Sciatic nerve (tissue), 2 donors: ENCODE measurements at regions not wholly inside any gene's neighbourhood (a gene's known extent, or its start where the extent isn't known, plus 50 kb on each side); places are given as distances from the start of the nearest gene placed in this dataset.
"Not testable (repeated sequence)": the region's sequence is repeated elsewhere in the genome, so short reads cannot be mapped to it uniquely, and the experiment has no call there.

ENCODE experiments used
- ATAC-seq: fragments of 200-7000 bp; cut with Tn5 transposase; one replicate; pipeline ENCODE4 v1.9.1; 2020; ENCODE audit warnings: mild to moderate bottlenecking, moderate library complexity
- DNase-seq: peaks from one replicate; pipeline ENCODE4 v3.0.0-alpha.2; 2020; ENCODE audit warnings: low spot score
- intact Hi-C: fragments of 100-400 bp; cut with DNase I; formaldehyde crosslinking; loops from one replicate; pipeline ENCODE4 v1.14.2; 2022
- donor health status: DM: no; HTN: no; CAD: no.
- donor health status: DM: no; HTN: no; CAD: no.

- DNase-seq, ATAC-seq, intact Hi-C loops: not testable (repeated sequence)
These were observed 204.0 kb upstream of the MAOA start for GRCh38 chrX:43451976-43452686.

- DNase-seq (no peak), ATAC-seq (no peak)
- intact Hi-C loops: no loop called here
These were observed 200.0 kb upstream of the MAOA start for GRCh38 chrX:43456063-43456462.

DNA sequence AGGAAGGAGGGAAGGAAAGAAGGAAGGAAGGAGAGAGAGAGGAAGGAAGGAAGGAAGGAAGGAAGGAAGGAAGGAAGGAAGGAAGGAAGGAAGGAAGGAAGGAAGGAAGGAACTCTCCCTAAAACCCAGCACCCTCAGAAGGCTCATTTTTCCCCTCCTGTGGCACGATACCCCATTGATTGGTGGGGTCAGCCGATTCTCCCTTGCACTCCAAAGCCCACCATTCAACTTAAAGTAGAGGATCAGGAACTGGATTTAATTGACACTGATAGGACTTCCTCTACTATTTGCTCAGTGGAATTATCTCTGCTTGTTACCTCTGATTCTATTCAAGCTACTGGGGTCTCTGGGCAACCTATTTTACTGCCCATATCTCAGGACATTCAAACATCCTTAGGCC, 199.2 kb upstream of the MAOA start:
- DNase-seq: no peak
- intact Hi-C loops: no loop called here
- ATAC-seq: no peak

- ATAC-seq: no peak
- DNase-seq: no peak
- intact Hi-C loops: no loop called here
These were observed 188.4 kb upstream of the MAOA start for GRCh38 chrX:43467608-43468234.

GRCh38 chrX:43469391-43470054, 186.6 kb upstream of the MAOA start:
- intact Hi-C loops: no loop called here
- DNase-seq (no peak), ATAC-seq (no peak)

DNA sequence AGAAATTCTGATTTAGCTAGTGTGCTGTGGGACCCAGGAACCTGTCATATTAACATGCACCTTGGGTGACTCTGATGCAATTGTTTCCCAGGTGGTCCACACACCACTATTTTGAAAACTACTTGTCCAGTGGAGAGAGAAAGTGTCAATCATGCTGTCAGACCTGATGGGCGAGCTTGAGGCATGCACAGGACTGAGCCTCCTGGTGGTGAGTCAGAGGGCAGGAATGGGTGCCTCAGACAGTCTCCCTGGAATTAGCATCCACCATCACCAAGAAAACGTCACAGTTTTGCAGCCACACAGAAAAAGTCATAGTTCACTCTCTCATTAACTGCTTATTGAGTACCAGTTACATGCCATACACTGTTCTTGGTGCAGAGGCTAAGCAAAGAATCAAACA, 181.8 kb upstream of the MAOA start:
- DNase-seq (no peak), ATAC-seq (no peak)
- intact Hi-C loops: no loop called here

DNA sequence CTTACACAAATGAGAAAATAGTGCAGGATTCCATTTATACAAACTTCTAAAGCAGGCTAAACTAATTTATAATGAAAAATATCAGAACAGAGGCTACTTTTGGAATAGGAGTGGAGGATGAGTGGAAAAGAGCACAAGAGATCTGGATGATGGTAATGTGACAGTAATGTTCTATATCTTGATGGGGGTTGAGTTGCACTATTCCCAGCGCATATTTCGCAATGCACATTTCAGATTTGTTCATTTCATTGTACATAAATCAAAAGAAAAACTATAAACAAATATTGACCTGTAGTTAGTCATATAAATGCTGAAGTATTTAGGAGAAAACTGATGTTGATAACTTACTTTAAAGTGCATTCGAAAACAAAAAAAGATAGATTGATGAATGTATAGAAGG, 177.0 kb upstream of the MAOA start:
- no peak for ATAC-seq
- DNase-seq: no peak
- intact Hi-C loops: no loop called here

DNA sequence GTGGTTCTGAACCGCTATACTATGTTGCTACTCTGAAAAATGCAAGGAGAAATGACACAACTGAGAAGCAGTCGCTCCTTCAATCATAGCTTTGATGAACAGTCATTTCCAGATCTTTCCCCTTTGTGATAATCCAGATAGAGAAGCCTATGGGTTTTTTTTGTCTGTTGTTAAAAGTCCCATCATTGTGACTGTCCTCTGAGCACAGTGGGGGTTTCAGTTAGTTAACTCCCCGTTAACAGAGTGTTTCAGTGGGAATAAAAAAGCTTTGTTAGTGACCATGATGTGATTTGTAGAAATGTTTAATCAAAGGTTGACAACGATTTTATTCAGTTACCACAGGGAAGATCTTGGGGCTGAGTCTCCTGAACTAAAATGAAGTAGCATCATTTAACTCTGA, 176.2 kb upstream of the MAOA start:
- no peak for ATAC-seq
- intact Hi-C loops: no loop called here
- no peak for DNase-seq

DNA sequence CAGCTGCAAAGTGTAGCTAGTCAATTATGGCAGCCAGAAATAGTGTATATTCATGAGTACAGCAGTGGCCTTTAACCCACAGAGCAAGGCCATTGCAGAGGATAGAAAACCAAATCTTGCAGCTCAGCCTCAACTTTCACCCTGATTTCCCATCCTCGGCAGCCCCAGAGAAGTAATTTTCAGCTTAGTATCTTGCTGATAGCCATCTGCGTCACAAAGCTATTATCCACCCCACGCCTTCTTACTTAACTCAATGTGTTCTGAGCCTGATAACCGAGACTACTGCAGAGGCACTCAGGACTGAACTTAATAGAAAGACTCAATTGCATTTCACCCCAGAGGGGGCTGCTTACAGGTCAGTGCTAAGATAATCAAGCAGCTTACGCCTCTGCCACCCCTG, 174.5 kb upstream of the MAOA start:
- DNase-seq (no peak), ATAC-seq (no peak)
- intact Hi-C loops: no loop called here

GRCh38 chrX:43493756-43494155, 162.3 kb upstream of the MAOA start:
- no peak for ATAC-seq
- intact Hi-C loops: no loop called here
- no peak for DNase-seq

DNA sequence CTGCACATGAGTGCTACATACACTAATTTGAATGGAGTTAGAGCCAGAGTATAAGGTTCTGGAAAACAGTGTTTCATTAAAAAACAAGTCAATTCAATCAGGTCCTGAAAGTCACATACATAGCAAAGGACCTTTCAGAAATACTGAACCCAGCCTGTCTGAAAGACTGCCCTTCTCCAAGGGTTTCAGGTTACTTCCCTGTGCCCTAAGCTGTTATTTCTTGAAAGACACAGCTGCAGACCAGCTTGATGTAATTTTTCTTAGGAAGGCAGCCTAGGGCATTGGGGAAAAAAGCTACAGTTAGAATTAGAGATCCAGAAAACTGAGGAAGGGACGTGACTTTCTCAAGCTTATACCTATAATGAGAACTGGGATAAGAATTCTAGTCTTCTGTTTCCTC, 155.9 kb upstream of the MAOA start:
- intact Hi-C loops: no loop called here
- no peak for ATAC-seq
- DNase-seq: no peak

DNA sequence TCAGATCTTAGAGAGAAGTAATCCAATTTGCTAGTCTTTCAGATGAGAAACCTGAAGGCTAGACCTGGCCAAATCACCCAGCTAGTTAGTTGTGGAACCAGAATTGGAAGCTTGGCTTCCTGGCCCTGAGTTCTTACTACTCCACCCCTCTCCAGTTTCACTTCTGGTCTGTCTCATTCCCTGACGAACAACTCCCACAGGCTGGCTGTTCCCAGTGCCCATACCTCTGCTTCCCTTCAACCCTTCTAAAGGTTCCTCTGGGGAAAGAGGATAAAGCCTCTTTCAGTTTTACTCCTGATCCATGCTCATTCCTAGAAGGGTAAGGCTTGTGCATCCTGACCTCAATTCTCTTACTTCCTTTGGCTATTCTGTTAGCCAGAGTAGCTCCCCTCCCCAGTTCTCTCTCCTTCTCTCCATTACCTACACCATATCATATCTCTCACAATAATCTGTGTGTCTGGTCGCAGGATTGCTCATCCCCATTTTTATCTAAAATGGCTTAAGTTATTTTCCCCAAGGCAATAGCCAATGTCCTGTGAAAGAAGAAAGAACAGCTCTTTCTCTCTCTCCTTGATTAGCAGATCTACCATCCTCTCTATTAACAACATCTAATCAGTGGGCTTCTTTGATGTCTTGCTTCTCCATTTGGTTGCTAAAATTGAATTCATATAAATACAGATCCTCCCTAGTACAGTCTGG, 155.0 kb upstream of the MAOA start:
- intact Hi-C loops: no loop called here
- DNase-seq: no peak
- ATAC-seq: no peak

DNA sequence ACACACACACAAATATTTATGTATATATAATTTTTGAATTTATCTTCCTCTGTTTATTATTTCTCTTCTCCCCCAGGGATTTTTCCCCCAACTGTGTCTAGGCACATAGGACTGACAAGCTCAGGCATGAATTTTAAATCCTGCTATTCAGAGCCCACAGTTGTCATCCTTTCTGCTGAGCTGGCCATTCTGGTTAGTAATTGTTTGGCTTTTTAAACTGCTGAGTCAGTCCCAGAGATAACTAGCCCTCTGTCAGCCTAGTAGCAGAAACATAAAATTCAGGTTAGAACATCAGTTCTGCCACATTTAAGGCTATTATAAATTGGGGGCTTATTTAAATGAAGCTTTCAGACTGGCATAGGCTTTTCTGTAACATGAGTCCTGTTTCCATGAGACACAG, 151.7 kb upstream of the MAOA start:
- no peak for ATAC-seq
- intact Hi-C loops: no loop called here
- no peak for DNase-seq

DNA sequence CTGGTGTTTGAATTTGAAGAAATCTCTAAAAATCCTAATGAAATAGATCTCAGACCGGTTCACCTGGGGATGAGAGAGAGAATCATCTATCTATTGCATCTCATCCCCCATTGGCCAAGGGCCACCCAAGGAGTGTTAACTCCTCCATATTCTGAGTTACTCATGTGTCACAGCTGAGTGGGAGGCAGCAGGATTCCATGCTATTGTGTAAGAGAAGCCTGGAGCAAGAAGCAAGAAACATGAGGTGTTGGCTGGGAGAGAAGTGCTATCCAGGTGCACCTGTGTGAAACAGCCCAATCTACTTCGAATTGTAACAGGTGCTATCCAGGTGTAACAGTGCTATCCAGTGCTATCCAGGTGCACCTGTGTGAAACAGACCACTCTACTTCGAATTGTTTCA, 150.3 kb upstream of the MAOA start:
- ATAC-seq (no peak), DNase-seq (no peak)
- intact Hi-C loops: no loop called here

DNA sequence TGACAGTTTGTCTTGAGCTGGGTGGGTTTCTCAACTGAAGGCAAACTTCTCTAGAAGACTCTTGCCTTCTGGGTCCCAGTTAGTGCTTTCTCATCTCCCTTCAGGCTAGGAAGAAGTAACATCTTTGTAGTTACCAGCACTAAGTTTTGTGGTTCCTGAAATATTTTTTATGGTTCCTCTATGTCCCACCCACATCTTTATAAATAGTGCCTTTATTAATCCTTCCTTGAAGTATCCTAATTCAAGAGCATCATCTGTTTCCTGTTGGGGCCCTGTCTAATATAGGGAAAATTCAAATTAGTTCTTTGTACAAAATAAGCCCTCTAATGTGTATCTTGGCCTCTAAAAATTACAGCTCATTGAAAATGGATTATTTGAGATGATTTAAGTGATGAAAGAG, 147.4 kb upstream of the MAOA start:
- intact Hi-C loops: no loop called here
- ATAC-seq (no peak), DNase-seq (no peak)

DNA sequence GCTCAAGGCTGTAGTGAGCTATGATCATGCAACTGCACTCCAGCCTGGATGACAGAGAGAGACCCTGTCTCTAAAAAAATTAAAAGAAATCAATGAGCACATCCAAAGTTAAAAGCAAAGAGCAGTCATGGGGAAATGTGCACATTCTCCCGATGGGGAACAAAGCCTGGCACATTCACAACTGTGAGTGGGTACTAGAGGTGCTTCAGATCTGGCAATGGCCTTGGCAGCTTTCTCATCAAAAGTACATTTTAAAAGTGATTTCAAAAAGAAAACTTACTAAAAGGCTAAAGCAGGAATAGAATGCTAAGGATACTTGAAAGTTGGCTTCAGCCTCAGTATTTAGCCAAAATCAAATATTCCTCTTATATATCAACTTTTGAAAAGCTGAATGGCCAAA, 145.9 kb upstream of the MAOA start:
- DNase-seq (no peak), ATAC-seq (no peak)
- intact Hi-C loops: no loop called here

GRCh38 chrX:43513085-43513484, 143.0 kb upstream of the MAOA start:
- DNase-seq (no peak), ATAC-seq (no peak)
- intact Hi-C loops: no loop called here

GRCh38 chrX:43514820-43515219, 141.3 kb upstream of the MAOA start:
- ATAC-seq: no peak
- intact Hi-C loops: no loop called here
- DNase-seq: no peak

- intact Hi-C loops: no loop called here
- no peak for ATAC-seq
- no peak for DNase-seq
These were observed 133.5 kb upstream of the MAOA start for GRCh38 chrX:43522582-43522981.
